HepG2 (cell line): ENCODE measurements at regions not wholly inside any gene's neighbourhood (a gene's known extent, or its start where the extent isn't known, plus 50 kb on each side); places are given as distances from the start of the nearest gene placed in this dataset.

Experiments
- AHDC1 ChIP-seq: sonication (generic); formaldehyde crosslinking; IDR thresholded peaks from 2 replicates; pipeline ENCODE4 v1.5.1; 2020; ENCODE audit warnings: mild to moderate bottlenecking, missing genetic modification reagents, borderline replicate concordance
- SMYD3 ChIP-seq: sonication (generic); formaldehyde crosslinking; IDR thresholded peaks from 2 replicates; pipeline ENCODE4 v1.8.1; 2023; ENCODE audit warnings: mild to moderate bottlenecking, missing genetic modification reagents
- SNAPC2 ChIP-seq: sonication (generic); formaldehyde crosslinking; IDR thresholded peaks from 2 replicates; pipeline ENCODE4 v1.8.1; 2022; ENCODE audit warnings: mild to moderate bottlenecking, missing genetic modification reagents
- ZFP90 ChIP-seq: sonication (generic); formaldehyde crosslinking; IDR thresholded peaks from 2 replicates; pipeline ENCODE4 v1.8.0; 2022; ENCODE audit warnings: missing genetic modification reagents, mild to moderate bottlenecking, inconsistent platforms, borderline replicate concordance
- ZNF331 ChIP-seq: sonication (generic); formaldehyde crosslinking; IDR thresholded peaks from 2 replicates; pipeline ENCODE4 v1.4.0; 2020; ENCODE audit warnings: missing genetic modification reagents
- ZNF614 ChIP-seq: IDR thresholded peaks from 2 replicates; pipeline ENCODE4 v1.6.1; 2018; ENCODE audit warnings: missing biosample characterization, missing genetic modification reagents, inconsistent platforms, borderline replicate concordance
- ZNF790 ChIP-seq: sonication (generic); formaldehyde crosslinking; IDR thresholded peaks from 2 replicates; pipeline ENCODE4 v1.8.0; 2022; ENCODE audit warnings: missing genetic modification reagents, mild to moderate bottlenecking, borderline replicate concordance

DNA sequence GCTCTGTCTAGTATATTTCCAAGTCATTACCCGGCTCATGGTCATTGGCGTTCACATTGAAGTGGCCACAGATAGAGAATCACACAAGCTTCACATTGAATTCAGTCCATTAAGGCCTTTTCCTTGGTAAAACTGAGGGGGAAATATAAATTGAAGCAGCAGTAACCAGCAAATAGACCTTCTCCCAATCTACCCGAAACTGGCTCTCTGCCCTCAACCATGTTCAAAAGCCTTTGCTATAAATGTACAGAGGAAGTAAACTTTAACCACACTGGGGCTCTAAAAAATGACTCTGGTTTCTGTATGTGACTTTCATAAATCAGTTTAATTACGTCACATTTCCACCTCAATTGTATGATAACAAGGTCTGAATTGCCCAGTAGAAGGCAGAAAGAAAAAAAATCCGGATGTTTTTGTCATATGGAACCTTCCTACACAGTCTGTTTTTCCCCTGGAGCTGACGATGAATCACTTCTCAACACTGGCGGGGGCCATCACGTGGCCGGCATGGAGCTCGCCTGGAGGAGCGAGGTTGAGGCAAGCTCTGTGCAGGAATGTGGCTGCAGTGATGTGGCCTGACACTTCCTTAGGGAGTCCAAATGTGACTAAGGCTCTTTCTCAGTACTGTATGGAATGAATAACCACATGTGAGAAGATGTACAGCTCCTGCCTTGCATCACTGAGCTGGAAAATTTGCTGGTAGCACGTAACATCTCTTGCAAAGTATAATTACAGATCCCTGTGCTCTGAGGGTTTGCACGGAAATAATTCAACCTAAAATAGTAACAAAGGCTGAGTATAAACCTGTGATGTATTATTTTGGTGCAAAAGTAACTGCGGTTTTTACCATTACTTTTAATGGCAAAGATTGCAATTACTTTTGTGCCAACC, 58.6 kb upstream of the SNX9 start (continued):
- TF ChIP-seq AHDC1 (peak; percentile 67; the same call in 1 of the 2 replicates), ZNF331 (CRISPR knock-in tag) (peak; percentile 53; the same call in 1 of the 2 replicates), ZFP90 (CRISPR knock-in tag) (0 out of 2 replicates have a peak, but pooled peaks have one; percentile 42), ZNF614 (peak; percentile 87; the same call in 1 of the 2 replicates), ZNF790 (CRISPR knock-in tag) (0 out of 2 replicates have a peak, but pooled peaks have one; percentile 43), SMYD3 (peak; percentile 69; the same call in 1 of the 2 replicates), SNAPC2 (0 out of 2 replicates have a peak, but pooled peaks have one; percentile 57)
